ENCODE measurements at regions not wholly inside any gene's neighbourhood (a gene's known extent, or its start where the extent isn't known, plus 50 kb on each side); places are given as distances from the start of the nearest gene placed in this dataset.

DNA sequence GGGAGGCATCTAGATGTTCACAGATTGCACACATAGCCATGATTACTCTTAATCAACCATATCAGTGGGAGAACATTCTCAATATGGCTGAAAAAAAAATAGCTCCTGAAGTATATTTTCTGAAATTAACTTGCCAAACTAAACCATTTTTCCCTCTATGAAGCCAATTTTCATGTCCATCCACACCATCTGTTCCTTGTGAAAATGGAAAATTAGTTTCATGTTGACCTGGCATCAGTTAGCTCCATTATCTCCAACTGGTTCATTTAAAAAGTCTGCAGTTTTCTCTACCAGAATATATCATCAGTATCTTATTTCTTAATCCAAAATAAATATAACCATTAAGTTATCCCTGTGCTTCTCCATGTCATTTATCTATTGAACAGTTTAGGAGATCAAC, 138.8 kb upstream of the CDH10 start:
- TF ChIP-seq ZNF384 (IDR thresholded peaks at IDR 0.05) (no peak), FOXK2 (IDR thresholded peaks at IDR 0.05) (no peak), FOXM1 (IDR thresholded peaks at IDR 0.05; ENCODE audit: borderline replicate concordance) (no peak), ARNT (IDR thresholded peaks at IDR 0.05) (no peak), FOXA1 (IDR thresholded peaks at IDR 0.05) (no peak), PKNOX1 (IDR thresholded peaks at IDR 0.05) (no peak), L3MBTL2 (conservative IDR thresholded peaks at IDR 0.05) (no peak), SP1 (IDR thresholded peaks at IDR 0.05) (no peak), CTBP1 (IDR thresholded peaks at IDR 0.05; ENCODE audit: borderline replicate concordance) (no peak), ELF4 (IDR thresholded peaks at IDR 0.05) (no peak), BHLHE40 (IDR thresholded peaks at IDR 0.05; ENCODE audit: borderline replicate concordance) (no peak), SUZ12 (IDR thresholded peaks at IDR 0.05) (no peak)
